Spinal cord (tissue), 9 donors: ENCODE measurements at regions not wholly inside any gene's neighbourhood (a gene's known extent, or its start where the extent isn't known, plus 50 kb on each side); places are given as distances from the start of the nearest gene placed in this dataset.
"Not testable (repeated sequence)": the region's sequence is repeated elsewhere in the genome, so short reads cannot be mapped to it uniquely, and the experiment has no call there.

Source experiments
- DNase-seq, 6 donors: peaks; one replicate each; pipeline versions ENCODE4 v3.0.0 to v3.0.0-alpha.2; 2013 to 2015; ENCODE audit warnings: low spot score in 6 of 6, low read depth in 4 of 6
- H3K27ac ChIP-seq: one replicate; pipeline ENCODE4 v1.5.1; 2013; ENCODE audit warnings: low read depth, low read length, control low read depth
- H3K27me3 ChIP-seq: one replicate; pipeline ENCODE4 v1.6.1; 2013; ENCODE audit warnings: low read length; ENCODE audit not compliant: control insufficient read depth, insufficient read depth
- H3K36me3 ChIP-seq: one replicate; pipeline ENCODE4 v1.6.1; 2013; ENCODE audit warnings: low read length; ENCODE audit not compliant: control insufficient read depth, insufficient read depth
- H3K4me1 ChIP-seq: one replicate; pipeline ENCODE4 v1.6.1; 2013; ENCODE audit warnings: low read length; ENCODE audit not compliant: control insufficient read depth, insufficient read depth
- H3K4me3 ChIP-seq: one replicate; pipeline ENCODE4 v1.5.1; 2013; ENCODE audit warnings: low read depth, low read length, control low read depth
- H3K9me3 ChIP-seq: one replicate; pipeline ENCODE4 v1.6.1; 2013; ENCODE audit warnings: low read length; ENCODE audit not compliant: control insufficient read depth, insufficient read depth
- WGBS: methylation state at CpG from one replicate; pipeline ENCODE4 v1.1.5; 2013; ENCODE audit warnings: missing lambda C conversion rate; ENCODE audit not compliant: insufficient coverage; 5-methylcytosine and 5-hydroxymethylcytosine counted together
- donor health status: healthy.

DNA sequence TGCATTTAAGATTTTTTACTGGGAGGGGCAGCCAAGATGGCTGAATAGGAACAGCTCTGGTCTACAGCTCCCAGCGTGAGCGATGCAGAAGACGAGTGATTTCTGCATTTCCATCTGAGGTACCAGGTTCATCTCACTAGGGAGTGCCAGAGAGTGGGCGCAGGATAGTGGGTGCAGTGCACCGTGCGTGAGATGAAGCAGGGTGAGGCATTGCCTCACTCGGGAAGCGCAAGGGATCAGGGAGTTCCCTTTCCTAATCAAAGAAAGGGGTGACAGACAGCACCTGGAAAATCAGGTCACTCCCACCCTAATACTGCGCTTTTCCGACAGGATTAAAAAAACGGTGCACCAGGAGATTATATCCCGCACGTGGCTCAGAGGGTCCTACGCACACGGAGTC lies 192.8 kb downstream of the MAGEB17 start:
- H3K9me3 ChIP-seq, H3K27me3 ChIP-seq, H3K4me1 ChIP-seq, H3K36me3 ChIP-seq, H3K4me3 ChIP-seq, H3K27ac ChIP-seq, DNase-seq: not testable (repeated sequence)
- over 99% methylated on average over 12 of the region's 15 CpGs for WGBS

DNA sequence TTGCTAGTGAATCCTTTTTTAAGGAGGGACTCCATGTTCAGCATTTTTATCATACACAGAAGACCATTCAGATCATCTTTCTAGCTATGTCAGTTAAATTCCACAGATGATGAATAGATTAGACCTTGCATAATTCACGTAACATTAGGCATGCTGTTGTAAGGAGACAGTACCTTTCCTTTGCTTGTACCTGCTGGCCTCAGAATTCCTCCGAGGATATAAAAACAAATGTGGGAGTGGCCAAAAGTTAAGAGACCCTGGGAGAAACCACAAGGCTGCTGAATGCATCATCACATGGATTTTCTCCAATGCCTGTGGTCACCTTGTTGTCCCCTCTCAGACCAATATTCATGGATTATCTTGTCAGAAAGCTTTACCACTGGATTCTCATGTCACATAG lies 201.4 kb downstream of the MAGEB17 start:
- Histone ChIP-seq H3K4me3 (no peak overlapping the region), H3K27me3 (peaks cover 5% of the 10 kb centered on the region), H3K36me3 (no peaks in the 10 kb centered on the region), H3K9me3 (no peaks in the 10 kb centered on the region), H3K4me1 (no peaks in the 10 kb centered on the region), H3K27ac (no peak overlapping the region)
- 87% methylated on average over 2 of the region's 2 CpGs for WGBS
- DNase-seq: no peak

DNA sequence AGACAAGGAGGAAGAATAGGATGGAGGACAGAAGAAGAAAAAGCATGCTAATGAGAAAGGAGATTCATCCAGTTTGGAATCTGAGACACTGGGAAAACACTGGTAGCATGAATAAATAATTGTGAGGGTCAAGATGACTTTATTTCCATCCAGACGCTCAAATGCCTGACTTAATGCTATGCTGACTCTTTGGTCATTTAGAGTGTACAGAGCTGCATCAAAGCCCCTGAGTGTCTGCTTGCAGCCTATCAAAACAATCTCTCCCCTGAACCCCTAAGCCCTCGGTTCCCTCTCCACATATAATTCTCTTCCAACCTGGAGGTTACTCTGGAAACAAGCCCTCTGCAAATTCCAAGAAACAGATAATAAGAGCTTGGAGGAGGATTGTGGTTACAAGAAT lies 208.8 kb downstream of the MAGEB17 start:
- H3K9me3 ChIP-seq: no peaks in the 10 kb centered on the region
- H3K27ac ChIP-seq: no peak overlapping the region
- 88% methylated on average over 1 of the region's 2 CpGs for WGBS
- H3K4me3 ChIP-seq: no peak overlapping the region
- H3K4me1 ChIP-seq: no peaks in the 10 kb centered on the region
- no peaks in the 10 kb centered on the region for H3K36me3 ChIP-seq
- no peak for DNase-seq
- peaks cover 5% of the 10 kb centered on the region for H3K27me3 ChIP-seq

DNA sequence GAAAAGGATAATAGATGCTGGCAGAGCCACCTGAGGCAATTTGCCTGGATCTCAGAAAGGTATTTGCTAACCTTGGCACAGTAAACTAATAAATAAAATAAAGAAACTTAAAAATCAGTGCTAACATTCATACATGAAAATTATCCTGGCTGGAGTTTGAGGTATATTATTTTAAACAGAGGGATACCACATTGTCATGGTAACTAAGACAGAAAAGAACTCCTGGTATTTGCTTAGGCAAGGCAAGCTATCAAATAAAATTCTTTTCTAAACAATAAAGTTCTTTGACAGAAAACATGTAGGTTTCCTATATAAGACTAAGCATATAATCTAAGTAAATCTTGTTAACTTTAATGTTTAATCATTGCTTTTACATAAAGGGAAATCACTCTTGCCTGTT lies 218.8 kb downstream of the MAGEB17 start:
- peak in 1 of 6 donors; percentile 1 for DNase-seq
- no peak overlapping the region for H3K4me3 ChIP-seq
- no peak overlapping the region for H3K27ac ChIP-seq
- peaks cover 9% of the 10 kb centered on the region for H3K27me3 ChIP-seq
- H3K36me3 ChIP-seq: no peaks in the 10 kb centered on the region
- peaks cover 3% of the 10 kb centered on the region for H3K9me3 ChIP-seq
- H3K4me1 ChIP-seq: no peaks in the 10 kb centered on the region

DNA sequence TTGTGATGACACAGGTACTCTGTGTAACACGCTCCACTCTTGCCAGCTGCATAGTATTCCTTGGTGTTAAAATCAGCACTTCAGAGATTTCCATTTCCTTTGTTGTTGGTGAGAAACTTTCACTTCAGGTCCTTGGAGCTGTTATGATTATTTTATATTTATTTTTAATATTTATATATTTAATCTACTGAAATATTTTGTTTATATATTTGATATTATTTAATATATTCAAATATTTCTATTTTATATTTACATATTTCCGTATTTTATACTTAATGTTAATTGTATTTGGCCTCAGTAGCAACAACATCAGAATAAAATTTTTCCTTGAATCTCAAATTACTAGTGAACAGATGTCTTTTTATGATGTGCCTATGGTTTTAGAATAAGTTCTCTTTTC lies 225.3 kb downstream of the MAGEB17 start:
- Histone ChIP-seq H3K36me3 (no peaks in the 10 kb centered on the region), H3K4me1 (no peaks in the 10 kb centered on the region), H3K27me3 (peaks cover 5% of the 10 kb centered on the region), H3K27ac (no peak overlapping the region), H3K9me3 (peaks cover 3% of the 10 kb centered on the region), H3K4me3 (no peak overlapping the region)
- no peak for DNase-seq
- no CpG with 5 or more reads among the region's 2 CpGs for WGBS

DNA sequence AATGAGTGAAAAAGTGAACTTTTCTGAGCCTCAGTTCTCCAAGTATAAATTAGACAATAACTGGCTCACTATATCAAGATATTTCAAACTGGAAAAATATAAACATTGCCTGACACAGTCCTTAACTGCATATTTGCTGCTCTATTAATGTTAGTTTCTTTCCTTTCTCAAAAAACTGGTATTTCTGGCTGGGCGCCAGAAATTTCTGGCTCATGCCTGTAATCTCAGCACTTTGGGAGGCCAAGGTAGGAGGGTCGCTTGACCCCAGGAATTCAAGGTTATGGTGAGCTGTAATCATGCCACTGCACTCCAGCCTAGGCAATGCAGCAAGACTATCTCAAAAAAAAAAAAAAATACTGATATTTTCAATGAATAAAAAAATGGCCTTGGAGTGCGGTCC lies 227.0 kb downstream of the MAGEB17 start:
- peaks cover 3% of the 10 kb centered on the region for H3K9me3 ChIP-seq
- no peaks in the 10 kb centered on the region for H3K4me1 ChIP-seq
- WGBS: no CpG with 5 or more reads among the region's 3 CpGs
- no peaks in the 10 kb centered on the region for H3K36me3 ChIP-seq
- DNase-seq: no peak
- H3K27me3 ChIP-seq: peaks cover 3% of the 10 kb centered on the region
- H3K27ac ChIP-seq: no peak overlapping the region
- H3K4me3 ChIP-seq: no peak overlapping the region

DNA sequence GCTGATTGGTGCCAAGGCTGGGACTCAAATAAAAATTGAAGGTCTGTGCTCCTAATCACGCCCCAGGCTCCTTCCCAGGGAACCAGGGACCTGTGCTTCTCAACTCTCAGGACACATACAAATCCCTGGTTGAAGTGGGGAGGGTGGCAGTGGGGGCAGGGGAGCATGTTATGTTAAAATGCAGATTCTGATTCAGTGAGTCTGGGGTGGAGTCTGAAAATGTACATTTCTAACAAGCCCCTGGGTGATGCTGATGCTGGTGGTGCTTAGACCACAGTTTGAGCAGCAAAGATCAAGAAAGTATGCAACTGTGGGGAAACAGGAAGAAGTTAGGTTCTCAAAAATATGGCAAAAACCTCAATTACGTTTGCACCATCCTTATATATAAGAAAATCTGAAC lies 236.5 kb downstream of the MAGEB17 start:
- no peak overlapping the region for H3K27ac ChIP-seq
- H3K4me1 ChIP-seq: no peaks in the 10 kb centered on the region
- H3K4me3 ChIP-seq: no peak overlapping the region
- no CpG with 5 or more reads among the region's 2 CpGs for WGBS
- no peaks in the 10 kb centered on the region for H3K36me3 ChIP-seq
- DNase-seq: no peak
- H3K9me3 ChIP-seq: no peaks in the 10 kb centered on the region
- peaks cover 8% of the 10 kb centered on the region for H3K27me3 ChIP-seq

DNA sequence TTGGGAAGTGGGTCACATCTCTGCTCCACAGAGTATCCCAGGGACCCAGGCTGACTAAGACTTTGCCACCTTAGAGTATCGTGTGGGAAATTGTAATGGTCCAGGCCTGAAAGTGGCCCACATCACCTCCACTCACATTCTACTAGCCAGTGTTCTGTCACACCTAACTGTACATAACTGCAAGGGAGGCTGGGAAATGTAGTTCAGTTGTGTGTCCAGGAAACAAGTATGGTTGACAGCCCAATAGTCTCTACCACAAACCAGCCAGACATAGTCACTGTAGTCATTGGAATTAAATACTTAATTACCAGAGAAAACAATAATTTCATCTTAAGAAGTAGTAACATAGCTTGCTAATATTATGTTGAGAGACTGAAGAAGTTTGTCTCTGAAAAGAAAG lies 233.4 kb upstream of the S100G start:
- Histone ChIP-seq H3K27me3 (peaks cover 3% of the 10 kb centered on the region), H3K4me1 (no peaks in the 10 kb centered on the region), H3K4me3 (no peak overlapping the region), H3K36me3 (no peaks in the 10 kb centered on the region), H3K9me3 (no peaks in the 10 kb centered on the region), H3K27ac (no peak overlapping the region)
- DNase-seq: no peak
- WGBS: no CpG with 5 or more reads among the region's 1 CpG

DNA sequence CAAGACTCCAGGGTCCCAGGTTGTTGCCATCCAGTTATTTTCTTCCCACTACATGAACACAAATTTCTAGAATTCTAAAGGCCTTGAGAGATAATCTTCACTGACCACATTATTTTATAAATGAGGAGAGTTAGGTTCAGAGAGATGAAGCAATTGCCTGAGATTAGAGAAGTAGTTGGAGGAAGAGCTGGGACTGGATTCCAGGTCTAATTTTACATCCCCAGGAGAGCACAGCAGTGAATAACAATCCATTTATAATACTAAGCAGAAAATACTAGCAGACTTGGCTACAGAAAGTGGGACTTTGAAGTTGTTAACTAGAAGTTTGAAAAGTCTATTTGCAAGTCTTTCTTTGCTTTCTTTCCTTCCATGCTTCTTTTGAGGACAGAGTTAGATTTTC lies 231.3 kb upstream of the S100G start:
- Histone ChIP-seq H3K27me3 (peaks cover 3% of the 10 kb centered on the region), H3K9me3 (no peaks in the 10 kb centered on the region), H3K4me3 (no peak overlapping the region), H3K4me1 (no peaks in the 10 kb centered on the region), H3K36me3 (no peaks in the 10 kb centered on the region), H3K27ac (no peak overlapping the region)
- DNase-seq: no peak

DNA sequence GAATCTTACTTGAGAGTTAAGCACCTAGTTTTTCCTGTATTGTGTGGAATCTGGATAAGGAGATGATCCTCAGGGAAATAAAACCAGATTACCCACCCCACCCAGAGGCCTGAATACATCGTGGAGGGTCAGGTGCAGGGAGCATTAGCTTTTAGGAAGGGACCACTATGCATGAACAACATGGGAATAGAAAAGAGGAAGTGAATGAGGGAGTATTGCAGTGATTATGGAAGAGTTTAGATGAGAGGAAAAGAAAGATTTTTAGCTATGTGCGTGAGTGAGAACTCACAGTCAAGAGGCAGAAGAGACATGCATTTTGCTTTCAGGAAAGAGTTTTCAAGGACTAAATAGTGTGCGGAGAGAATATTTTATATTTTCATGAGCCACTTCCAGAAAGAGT lies 222.3 kb upstream of the S100G start:
- Histone ChIP-seq H3K4me1 (no peaks in the 10 kb centered on the region), H3K27me3 (peaks cover under 1% of the 10 kb centered on the region), H3K27ac (no peak overlapping the region), H3K4me3 (no peak overlapping the region), H3K9me3 (no peaks in the 10 kb centered on the region), H3K36me3 (no peaks in the 10 kb centered on the region)
- WGBS: 86% methylated on average over 3 of the region's 3 CpGs
- DNase-seq: no peak

DNA sequence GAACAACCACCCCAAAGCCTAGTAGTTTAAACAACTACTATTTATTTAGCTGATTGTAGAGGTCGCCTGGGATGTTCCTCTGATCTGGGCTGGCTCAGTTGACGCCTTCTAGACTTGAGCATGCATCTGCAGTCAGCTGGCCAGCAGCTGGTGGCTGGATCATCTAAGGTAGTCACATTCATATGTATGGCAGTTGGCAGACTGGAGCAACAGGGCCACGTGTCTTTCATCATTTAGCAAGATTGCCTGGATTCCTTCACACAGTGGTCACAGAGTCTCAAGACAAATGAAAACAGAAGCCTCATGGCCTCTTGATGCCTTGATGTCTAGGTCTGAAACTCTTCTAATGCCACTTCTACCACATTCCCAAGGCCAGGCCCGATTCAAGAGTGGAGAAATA lies 220.6 kb upstream of the S100G start:
- H3K27me3 ChIP-seq: peaks cover 10% of the 10 kb centered on the region
- no peaks in the 10 kb centered on the region for H3K36me3 ChIP-seq
- 78% methylated on average over 1 of the region's 4 CpGs for WGBS
- no peaks in the 10 kb centered on the region for H3K4me1 ChIP-seq
- H3K9me3 ChIP-seq: no peaks in the 10 kb centered on the region
- DNase-seq: no peak
- H3K27ac ChIP-seq: no peak overlapping the region
- H3K4me3 ChIP-seq: no peak overlapping the region
